Endothelial cell of umbilical vein (primary cell): ENCODE measurements at regions not wholly inside any gene's neighbourhood (a gene's known extent, or its start where the extent isn't known, plus 50 kb on each side); places are given as distances from the start of the nearest gene placed in this dataset.

Source experiments
- BruUV-seq: library from RNA; stranded (reverse); fragments of 400-500 nt; replicated peaks from 2 replicates; lab custom pipeline; 2021; lab: Mats Ljungman, UMichigan
- CTCF ChIA-PET: fragments of 300-600, 350-600 bp; sonication (Branson Sonifier 250); formaldehyde crosslinking; loops from one replicate; lab custom pipeline; 2021; ENCODE audit warnings: antibody characterized with exemption, inconsistent platforms; lab: Charles Lee
- POLR2A ChIA-PET: fragments of 300-600, 350-600 bp; sonication (Branson Sonifier 250); formaldehyde crosslinking; loops from one replicate; lab custom pipeline; 2021; ENCODE audit warnings: antibody characterized with exemption, inconsistent platforms; lab: Charles Lee
- DNase-seq: peaks from one replicate; pipeline ENCODE4 v3.0.0-alpha.2; 2011; ENCODE audit warnings: low read depth, low spot score
- FAIRE-seq: peaks from 2 replicates; lab custom pipeline; 2011; peaks lifted over from hg19 to GRCh38; lab: Jason Lieb, UNC
- H2AFZ ChIP-seq: 2 replicates; pipeline ENCODE4 v1.6.0; 2012; ENCODE audit warnings: low read depth, low read length, control low read depth, inconsistent platforms
- H3K27ac ChIP-seq: 2 replicates; pipeline ENCODE4 v1.5.1; 2011; ENCODE audit warnings: low read depth, mild to moderate bottlenecking, control low read depth, low read length, moderate library complexity; ENCODE audit not compliant: insufficient read depth
- H3K27me3 ChIP-seq, 2 experiments: 2 replicates each; pipeline versions ENCODE4 v1.6.0 to v1.6.1; 2011; ENCODE audit warnings: low read length in 2 of 2, mixed read lengths in 1 of 2; ENCODE audit not compliant: control insufficient read depth in 2 of 2, insufficient read depth in 2 of 2
- H3K36me3 ChIP-seq, 2 experiments: 2 replicates in 1 of 2; 3 replicates in 1 of 2; pipeline ENCODE4 v1.5.1; 2011; ENCODE audit warnings: low read length in 2 of 2, mild to moderate bottlenecking in 1 of 2, moderate library complexity in 1 of 2; ENCODE audit not compliant: control insufficient read depth in 2 of 2, insufficient read depth in 2 of 2; ENCODE audit errors: extremely low read depth in 1 of 2
- H3K4me1 ChIP-seq: 3 replicates; pipeline ENCODE4 v1.5.1; 2011; ENCODE audit warnings: mild to moderate bottlenecking, low read length; ENCODE audit not compliant: control insufficient read depth, insufficient read depth; ENCODE audit errors: extremely low read depth
- H3K4me2 ChIP-seq: 2 replicates; pipeline ENCODE4 v1.6.1; 2011; ENCODE audit warnings: low read length, control low read depth, mixed read lengths; ENCODE audit not compliant: insufficient read depth
- H3K4me3 ChIP-seq, 3 experiments: fragments of 200-600 bp in 1 of 3; sonication (generic), shearing (Covaris generic) in 1 of 3; replicated peaks in 1 of 3; 2 replicates each; pipeline ENCODE4 v1.5.1; 2011 to 2016; ENCODE audit warnings: control low read depth in 3 of 3, low read length in 3 of 3, mild to moderate bottlenecking in 2 of 3, inconsistent platforms in 1 of 3, low read depth in 1 of 3, moderate library complexity in 1 of 3; ENCODE audit not compliant: insufficient read depth in 1 of 3
- H3K79me2 ChIP-seq: 2 replicates; pipeline ENCODE4 v1.6.0; 2012; ENCODE audit warnings: low read length, inconsistent platforms; ENCODE audit not compliant: control insufficient read depth, insufficient read depth
- H3K9ac ChIP-seq: replicated peaks from 2 replicates; pipeline ENCODE3; 2011; ENCODE audit warnings: low read length, control low read depth; ENCODE audit not compliant: insufficient read depth; ENCODE audit errors: extremely low read depth
- H3K9me1 ChIP-seq: replicated peaks from 3 replicates; pipeline ENCODE4 v1.6.0; 2011; ENCODE audit warnings: mild to moderate bottlenecking, low read length; ENCODE audit not compliant: control insufficient read depth, insufficient read depth; ENCODE audit errors: extremely low read depth
- H3K9me3 ChIP-seq: replicated peaks from 2 replicates; pipeline ENCODE4 v1.5.1; 2012; ENCODE audit warnings: low read length, inconsistent platforms; ENCODE audit not compliant: control insufficient read depth, insufficient read depth
- H4K20me1 ChIP-seq: replicated peaks from 2 replicates; pipeline ENCODE3; 2011; ENCODE audit warnings: mild to moderate bottlenecking, low read length; ENCODE audit not compliant: control insufficient read depth, insufficient read depth; ENCODE audit errors: extremely low read depth
- EZH2 ChIP-seq: IDR thresholded peaks from 2 replicates; pipeline ENCODE4 v1.6.1; 2012; ENCODE audit warnings: borderline replicate concordance, low read depth, mild to moderate bottlenecking, moderate library complexity, low read length, inconsistent platforms; ENCODE audit not compliant: severe bottlenecking
- FOS ChIP-seq: IDR thresholded peaks from 2 replicates; pipeline ENCODE4 v1.6.1; 2011; ENCODE audit warnings: mild to moderate bottlenecking, low read length, moderate library complexity, borderline replicate concordance; ENCODE audit not compliant: insufficient read depth
- JUN ChIP-seq: IDR thresholded peaks from 2 replicates; pipeline ENCODE4 v1.6.1; 2011; ENCODE audit warnings: borderline replicate concordance, low read depth; ENCODE audit not compliant: insufficient read length, insufficient read depth
- MYC ChIP-seq: IDR thresholded peaks from one replicate; pipeline ENCODE4 v1.6.1; 2011; ENCODE audit warnings: mild to moderate bottlenecking, low read depth, low read length
- POLR2A ChIP-seq: IDR thresholded peaks from 2 replicates; pipeline ENCODE4 v1.6.1; 2012; ENCODE audit warnings: low read depth, mild to moderate bottlenecking, control low read depth, low read length
- POLR2AphosphoS5 ChIP-seq: IDR thresholded peaks from 2 replicates; pipeline ENCODE4 v1.6.1; 2012; ENCODE audit warnings: low read depth, mild to moderate bottlenecking, control low read depth, low read length, moderate library complexity; ENCODE audit not compliant: insufficient read depth
- dilution Hi-C: fragments of 300-500 bp; cut with MboI; formaldehyde crosslinking; loops from one replicate; pipeline ENCODE4 v1.15.0; 2019; ENCODE audit warnings: low sequenced_read_pairs; ENCODE audit not compliant: extremely low pct_ligation_motif_present
- intact Hi-C: fragments of 100-400 bp; cut with micrococcal nuclease; formaldehyde crosslinking; loops from one replicate; pipeline ENCODE4 v1.10.0; 2022
- TF ChIP-seq, protein P1 (sequence below), 2 donors: IDR thresholded peaks; 1 replicate in 1 of 2; 2 replicates in 1 of 2; pipeline ENCODE4 v1.5.1; 2011; ENCODE audit warnings: low read length in 2 of 2, mild to moderate bottlenecking in 2 of 2, moderate library complexity in 2 of 2, control low read depth in 1 of 2, inconsistent platforms in 1 of 2, low read depth in 1 of 2; ENCODE audit not compliant: insufficient read depth in 1 of 2; ENCODE audit errors: extremely low read depth in 1 of 2
- TF ChIP-seq, protein P2 (sequence below): IDR thresholded peaks from 2 replicates; pipeline ENCODE4 v1.6.1; 2011; ENCODE audit not compliant: insufficient read depth, insufficient read length

DNA sequence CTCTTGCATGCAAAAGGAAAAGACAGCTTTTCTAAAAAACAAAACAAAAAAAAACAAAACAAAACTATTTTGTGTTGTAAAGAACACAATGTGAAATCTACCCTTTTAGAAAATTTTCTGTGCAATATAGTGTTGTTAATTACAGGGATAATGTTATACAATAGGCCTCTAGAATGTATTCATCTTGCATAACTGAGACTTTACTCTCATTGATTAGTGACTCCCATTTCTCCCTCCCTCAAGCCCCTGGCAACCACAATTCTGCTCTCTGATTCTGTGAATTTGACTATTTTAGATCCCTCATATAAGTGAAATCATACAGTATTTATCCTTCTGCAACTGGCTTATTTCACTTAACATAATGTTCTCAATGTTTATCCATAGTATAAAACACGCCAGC is 234.1 kb downstream of the TMEM161B start:
- ChIA-PET CTCF (no interaction called here), POLR2A (no interaction called here)
- no peaks in the 10 kb centered on the region for H3K4me1 ChIP-seq

More for the DNA sequence above, 234.1 kb downstream of the TMEM161B start:
- Histone ChIP-seq H3K4me3 (no peak overlapping the region), H3K9me3 (peaks cover 1% of the 10 kb centered on the region), H3K36me3 (no peaks in the 10 kb centered on the region), H3K9me1 (no peaks in the 10 kb centered on the region), H3K79me2 (no peaks in the 10 kb centered on the region), H3K4me2 (no peak overlapping the region), H4K20me1 (no peaks in the 10 kb centered on the region), H3K27ac (no peak overlapping the region), H2AFZ (no peak overlapping the region), H3K27me3 (no peaks in the 10 kb centered on the region), H3K9ac (no peak overlapping the region)
- TF ChIP-seq MYC: no peak
- TF ChIP-seq, protein P1, sequence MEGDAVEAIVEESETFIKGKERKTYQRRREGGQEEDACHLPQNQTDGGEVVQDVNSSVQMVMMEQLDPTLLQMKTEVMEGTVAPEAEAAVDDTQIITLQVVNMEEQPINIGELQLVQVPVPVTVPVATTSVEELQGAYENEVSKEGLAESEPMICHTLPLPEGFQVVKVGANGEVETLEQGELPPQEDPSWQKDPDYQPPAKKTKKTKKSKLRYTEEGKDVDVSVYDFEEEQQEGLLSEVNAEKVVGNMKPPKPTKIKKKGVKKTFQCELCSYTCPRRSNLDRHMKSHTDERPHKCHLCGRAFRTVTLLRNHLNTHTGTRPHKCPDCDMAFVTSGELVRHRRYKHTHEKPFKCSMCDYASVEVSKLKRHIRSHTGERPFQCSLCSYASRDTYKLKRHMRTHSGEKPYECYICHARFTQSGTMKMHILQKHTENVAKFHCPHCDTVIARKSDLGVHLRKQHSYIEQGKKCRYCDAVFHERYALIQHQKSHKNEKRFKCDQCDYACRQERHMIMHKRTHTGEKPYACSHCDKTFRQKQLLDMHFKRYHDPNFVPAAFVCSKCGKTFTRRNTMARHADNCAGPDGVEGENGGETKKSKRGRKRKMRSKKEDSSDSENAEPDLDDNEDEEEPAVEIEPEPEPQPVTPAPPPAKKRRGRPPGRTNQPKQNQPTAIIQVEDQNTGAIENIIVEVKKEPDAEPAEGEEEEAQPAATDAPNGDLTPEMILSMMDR (IDR thresholded peaks at IDR 0.05; ENCODE audit: extremely low read depth in 1 of 2, insufficient read depth in 1 of 2, low read depth in 1 of 2, low read length in 2 of 2): no peak
- TF ChIP-seq POLR2A: no peak
- no peak for TF ChIP-seq EZH2
- TF ChIP-seq, protein P2, sequence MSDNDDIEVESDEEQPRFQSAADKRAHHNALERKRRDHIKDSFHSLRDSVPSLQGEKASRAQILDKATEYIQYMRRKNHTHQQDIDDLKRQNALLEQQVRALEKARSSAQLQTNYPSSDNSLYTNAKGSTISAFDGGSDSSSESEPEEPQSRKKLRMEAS: no peak
- no peak for TF ChIP-seq FOS
- TF ChIP-seq JUN: no peak
- TF ChIP-seq POLR2AphosphoS5: no peak
- FAIRE-seq (no peak), DNase-seq (no peak)
- BruUV-seq: no TSS peak
- intact Hi-C loops (no loop called here), dilution Hi-C loops (no loop called here)
